Activated T-helper 2 cell treated with anti-CD3 and anti-CD28 coated beads, Interferon-gamma antibody, Interleukin-2, Interleukin-4, amounts not matched to agents 10 μg/mL and 5 μg/mL and 100 μg/mL, durations not matched to agents 14 hours and 24 hours and 36 hours (primary cell): ENCODE measurements at regions not wholly inside any gene's neighbourhood (a gene's known extent, or its start where the extent isn't known, plus 50 kb on each side); places are given as distances from the start of the nearest gene placed in this dataset.

Source experiments
- DNase-seq: peaks from one replicate; pipeline ENCODE4 v3.0.0; 2021; ENCODE audit warnings: low spot score
- H3K27ac Mint-ChIP-seq: one replicate; pipeline ENCODE4 v1.8.0; 2021; ENCODE audit warnings: mixed read lengths
- H3K27me3 Mint-ChIP-seq: one replicate; pipeline ENCODE4 v1.8.0; 2021; ENCODE audit warnings: low read depth, mixed read lengths
- H3K36me3 Mint-ChIP-seq: one replicate; pipeline ENCODE4 v1.8.0; 2021; ENCODE audit warnings: low read depth, mixed read lengths
- H3K4me1 Mint-ChIP-seq: one replicate; pipeline ENCODE4 v1.8.0; 2021; ENCODE audit warnings: low read depth, mixed read lengths
- H3K4me3 Mint-ChIP-seq: one replicate; pipeline ENCODE4 v1.8.0; 2021; ENCODE audit warnings: low read depth, mild to moderate bottlenecking, moderate library complexity, mixed read lengths
- H3K9me3 Mint-ChIP-seq: one replicate; pipeline ENCODE4 v1.8.0; 2021; ENCODE audit warnings: mixed read lengths
- intact Hi-C: fragments of 100-400 bp; cut with micrococcal nuclease; formaldehyde crosslinking; loops from one replicate; pipeline ENCODE4 v1.15.1; 2023

DNA sequence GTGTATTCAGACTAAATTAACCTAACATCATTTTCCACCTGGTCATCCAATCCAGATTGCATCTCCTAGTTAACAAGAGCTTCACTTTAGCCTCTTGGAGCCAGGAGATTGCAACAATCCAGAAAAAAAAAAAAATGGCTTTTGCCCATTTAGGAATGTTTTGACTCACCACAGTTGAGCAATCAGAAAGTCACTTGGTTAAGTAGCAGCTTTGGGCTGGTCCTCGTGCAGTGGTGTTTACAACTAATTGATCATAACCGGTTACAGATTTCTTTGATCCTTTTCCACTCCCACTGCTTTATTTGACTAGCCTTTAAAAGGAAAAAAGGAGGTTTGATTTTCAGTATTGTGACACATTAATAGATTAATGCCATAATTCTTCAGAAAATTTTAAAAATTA lies 688.8 kb upstream of the CCDC54 start:
- intact Hi-C loops = no loop called here
- H3K27me3 Mint-ChIP-seq = no peaks in the 10 kb centered on the region
- no peaks in the 10 kb centered on the region for H3K36me3 Mint-ChIP-seq
- no peak overlapping the region for H3K27ac Mint-ChIP-seq
- no peak overlapping the region for H3K4me3 Mint-ChIP-seq
- no peaks in the 10 kb centered on the region for H3K9me3 Mint-ChIP-seq
- H3K4me1 Mint-ChIP-seq = no peaks in the 10 kb centered on the region
- DNase-seq = no peak

- H3K9me3 Mint-ChIP-seq = no peaks in the 10 kb centered on the region
- intact Hi-C loops = no loop called here
- H3K27me3 Mint-ChIP-seq = no peaks in the 10 kb centered on the region
- no peak overlapping the region for H3K4me3 Mint-ChIP-seq
- no peaks in the 10 kb centered on the region for H3K4me1 Mint-ChIP-seq
- no peak for DNase-seq
- H3K36me3 Mint-ChIP-seq = no peaks in the 10 kb centered on the region
- no peak overlapping the region for H3K27ac Mint-ChIP-seq
Observed at GRCh38 chr3:106691476-106691875, 685.8 kb upstream of the CCDC54 start.

- DNase-seq = no peak
- Mint-ChIP-seq H3K9me3 (no peaks in the 10 kb centered on the region), H3K4me3 (no peak overlapping the region), H3K36me3 (no peaks in the 10 kb centered on the region), H3K4me1 (no peaks in the 10 kb centered on the region), H3K27ac (no peak overlapping the region), H3K27me3 (no peaks in the 10 kb centered on the region)
- intact Hi-C loops = no loop called here
Observed at GRCh38 chr3:106692624-106693023, 684.6 kb upstream of the CCDC54 start.

- DNase-seq = no peak
- Mint-ChIP-seq H3K9me3 (no peaks in the 10 kb centered on the region), H3K27me3 (no peaks in the 10 kb centered on the region), H3K36me3 (no peaks in the 10 kb centered on the region), H3K4me1 (no peaks in the 10 kb centered on the region), H3K27ac (no peak overlapping the region), H3K4me3 (no peak overlapping the region)
- intact Hi-C loops = no loop called here
Observed at GRCh38 chr3:106699122-106699521, 678.1 kb upstream of the CCDC54 start.

GRCh38 chr3:106700981-106701380 lies 676.3 kb upstream of the CCDC54 start:
- intact Hi-C loops = no loop called here

DNA sequence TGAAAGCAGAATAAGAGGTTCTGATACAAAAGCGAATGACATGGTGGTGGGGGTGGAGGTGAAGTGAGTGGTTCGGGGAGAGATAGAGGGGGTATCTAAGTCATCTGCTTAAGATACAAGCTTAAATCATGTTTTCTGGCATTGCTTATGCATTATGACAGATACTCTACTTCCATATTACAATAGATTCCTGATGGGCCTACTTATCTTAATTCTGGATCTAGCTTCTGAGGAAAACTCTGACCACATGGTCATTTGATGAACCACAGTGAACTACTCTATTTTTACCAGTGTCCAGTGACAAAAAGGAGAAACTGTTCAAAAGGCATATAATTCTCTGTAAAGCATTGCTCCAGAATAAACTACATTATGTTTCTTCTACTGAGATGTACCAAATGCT lies 673.7 kb upstream of the CCDC54 start:
- no peak overlapping the region for H3K27ac Mint-ChIP-seq

More at GRCh38 chr3:106700981-106701380, 676.3 kb upstream of the CCDC54 start:
- DNase-seq = no peak
- H3K36me3 Mint-ChIP-seq = no peaks in the 10 kb centered on the region
- no peak overlapping the region for H3K4me3 Mint-ChIP-seq
- no peaks in the 10 kb centered on the region for H3K27me3 Mint-ChIP-seq
- no peak overlapping the region for H3K27ac Mint-ChIP-seq
- no peaks in the 10 kb centered on the region for H3K4me1 Mint-ChIP-seq
- H3K9me3 Mint-ChIP-seq = no peaks in the 10 kb centered on the region

DNA sequence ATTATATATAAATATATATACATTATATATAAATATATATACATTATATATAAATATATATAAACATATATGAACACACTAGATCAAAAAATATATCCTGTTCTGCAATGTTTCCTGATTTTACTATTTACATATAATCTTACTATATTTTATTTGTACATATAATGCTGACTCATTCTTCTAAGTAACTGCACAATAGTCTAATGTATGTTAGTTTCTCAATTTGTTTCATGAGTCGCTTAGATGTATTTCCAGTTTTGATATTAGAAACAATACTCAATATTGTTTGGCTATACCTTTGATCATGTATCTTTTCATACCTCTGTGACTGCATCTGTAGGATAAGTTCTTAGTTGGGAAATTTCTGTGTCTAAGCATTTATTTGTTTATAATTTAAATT lies 669.9 kb upstream of the CCDC54 start:
- no peak overlapping the region for H3K27ac Mint-ChIP-seq
- no peak for DNase-seq
- intact Hi-C loops = no loop called here
- H3K4me3 Mint-ChIP-seq = no peak overlapping the region
- H3K27me3 Mint-ChIP-seq = no peaks in the 10 kb centered on the region
- no peaks in the 10 kb centered on the region for H3K4me1 Mint-ChIP-seq
- H3K9me3 Mint-ChIP-seq = no peaks in the 10 kb centered on the region
- no peaks in the 10 kb centered on the region for H3K36me3 Mint-ChIP-seq

More for the DNA sequence above, 673.7 kb upstream of the CCDC54 start:
- intact Hi-C loops = no loop called here
- H3K4me3 Mint-ChIP-seq = no peak overlapping the region
- no peaks in the 10 kb centered on the region for H3K36me3 Mint-ChIP-seq
- H3K9me3 Mint-ChIP-seq = no peaks in the 10 kb centered on the region
- DNase-seq = no peak
- no peaks in the 10 kb centered on the region for H3K4me1 Mint-ChIP-seq
- no peaks in the 10 kb centered on the region for H3K27me3 Mint-ChIP-seq

- intact Hi-C loops = no loop called here
- no peaks in the 10 kb centered on the region for H3K4me1 Mint-ChIP-seq
- H3K4me3 Mint-ChIP-seq = no peak overlapping the region
- no peak for DNase-seq
- no peaks in the 10 kb centered on the region for H3K36me3 Mint-ChIP-seq
- H3K27me3 Mint-ChIP-seq = peaks cover 2% of the 10 kb centered on the region
- H3K9me3 Mint-ChIP-seq = no peaks in the 10 kb centered on the region
- H3K27ac Mint-ChIP-seq = no peak overlapping the region
Observed at GRCh38 chr3:106710596-106710995, 666.6 kb upstream of the CCDC54 start.

DNA sequence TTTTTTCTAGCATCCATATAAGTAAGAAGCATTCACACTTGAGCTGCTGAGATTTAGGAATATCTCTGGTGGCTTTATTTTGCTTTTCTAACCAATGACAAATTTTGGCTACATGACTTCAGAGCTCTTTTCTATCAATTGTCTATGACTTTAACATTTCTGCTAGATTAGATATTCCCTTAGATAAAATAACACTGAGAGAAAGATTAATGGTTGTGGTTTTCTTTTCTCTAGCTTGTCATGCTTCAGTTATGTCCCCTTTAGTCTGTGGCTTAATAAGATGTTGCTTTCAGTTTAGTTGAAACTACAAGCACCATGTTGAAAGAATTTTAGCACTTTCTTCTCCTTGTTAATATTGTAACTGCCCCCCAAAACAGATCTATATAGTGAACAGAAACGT lies 665.6 kb upstream of the CCDC54 start:
- Mint-ChIP-seq H3K27ac (no peak overlapping the region), H3K4me3 (no peak overlapping the region), H3K4me1 (no peaks in the 10 kb centered on the region), H3K27me3 (peaks cover 2% of the 10 kb centered on the region), H3K9me3 (no peaks in the 10 kb centered on the region), H3K36me3 (no peaks in the 10 kb centered on the region)
- no peak for DNase-seq
- intact Hi-C loops = no loop called here

DNA sequence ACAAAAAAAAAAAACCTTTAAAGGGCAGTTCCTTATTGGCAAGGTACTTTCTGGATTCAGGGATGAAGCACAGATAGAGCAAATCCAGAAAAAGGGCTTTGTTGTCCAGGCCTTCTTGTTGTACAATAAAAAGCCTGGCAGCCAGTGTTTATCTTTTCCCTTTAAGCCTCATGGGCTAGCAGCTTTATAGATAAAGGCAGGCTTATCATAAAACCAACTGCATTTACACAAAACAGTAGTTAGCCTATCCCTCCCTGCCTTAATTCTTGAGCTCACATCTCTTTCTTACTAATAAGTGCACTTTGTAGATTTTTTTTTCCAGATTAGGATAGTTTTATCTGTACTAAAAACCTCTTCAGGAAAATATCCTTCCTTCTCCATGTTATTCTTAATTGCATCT lies 662.8 kb upstream of the CCDC54 start:
- intact Hi-C loops = no loop called here
- H3K36me3 Mint-ChIP-seq = no peaks in the 10 kb centered on the region
- H3K4me3 Mint-ChIP-seq = no peak overlapping the region
- H3K27me3 Mint-ChIP-seq = peaks cover 4% of the 10 kb centered on the region
- no peak overlapping the region for H3K27ac Mint-ChIP-seq
- no peak for DNase-seq
- no peaks in the 10 kb centered on the region for H3K4me1 Mint-ChIP-seq
- H3K9me3 Mint-ChIP-seq = no peaks in the 10 kb centered on the region

GRCh38 chr3:106715286-106715685 lies 662.0 kb upstream of the CCDC54 start:
- Mint-ChIP-seq H3K36me3 (no peaks in the 10 kb centered on the region), H3K9me3 (no peaks in the 10 kb centered on the region), H3K27ac (no peak overlapping the region), H3K4me3 (no peak overlapping the region), H3K4me1 (no peaks in the 10 kb centered on the region), H3K27me3 (peaks cover 4% of the 10 kb centered on the region)
- DNase-seq = no peak
- intact Hi-C loops = no loop called here

GRCh38 chr3:106717178-106717780 lies 660.0 kb upstream of the CCDC54 start:
- intact Hi-C loops = no loop called here
- peaks cover 4% of the 10 kb centered on the region for H3K27me3 Mint-ChIP-seq

GRCh38 chr3:106719077-106719476 lies 658.2 kb upstream of the CCDC54 start:
- intact Hi-C loops = no loop called here

More at GRCh38 chr3:106717178-106717780, 660.0 kb upstream of the CCDC54 start:
- H3K27ac Mint-ChIP-seq = no peak overlapping the region
- no peak overlapping the region for H3K4me3 Mint-ChIP-seq
- no peak for DNase-seq
- no peaks in the 10 kb centered on the region for H3K36me3 Mint-ChIP-seq
- no peaks in the 10 kb centered on the region for H3K9me3 Mint-ChIP-seq
- no peaks in the 10 kb centered on the region for H3K4me1 Mint-ChIP-seq

GRCh38 chr3:106719583-106719982 lies 657.7 kb upstream of the CCDC54 start:
- H3K27ac Mint-ChIP-seq = no peak overlapping the region
- DNase-seq = no peak
- intact Hi-C loops = no loop called here

More at GRCh38 chr3:106719077-106719476, 658.2 kb upstream of the CCDC54 start:
- no peak for DNase-seq
- Mint-ChIP-seq H3K27ac (no peak overlapping the region), H3K9me3 (no peaks in the 10 kb centered on the region), H3K27me3 (peaks cover 2% of the 10 kb centered on the region), H3K36me3 (no peaks in the 10 kb centered on the region), H3K4me1 (no peaks in the 10 kb centered on the region), H3K4me3 (no peak overlapping the region)

More at GRCh38 chr3:106719583-106719982, 657.7 kb upstream of the CCDC54 start:
- Mint-ChIP-seq H3K36me3 (no peaks in the 10 kb centered on the region), H3K9me3 (no peaks in the 10 kb centered on the region), H3K4me1 (no peaks in the 10 kb centered on the region), H3K4me3 (no peak overlapping the region), H3K27me3 (peaks cover 2% of the 10 kb centered on the region)
